Smooth muscle cell (in vitro differentiated cells): ENCODE measurements at regions not wholly inside any gene's neighbourhood (a gene's known extent, or its start where the extent isn't known, plus 50 kb on each side); places are given as distances from the start of the nearest gene placed in this dataset.

Source experiments
- DNase-seq: peaks from one replicate; lab custom pipeline; 2025; ENCODE audit not compliant: unreplicated experiment; lab: John Stamatoyannopoulos, UW
- H2AFZ ChIP-seq: fragments of 200-600 bp; sonication (generic); 2 replicates; pipeline ENCODE4 v1.6.0; 2016; ENCODE audit warnings: antibody characterized with exemption, low read depth, mild to moderate bottlenecking
- H3F3A ChIP-seq: fragments of 200-600 bp; sonication (generic); 2 replicates; pipeline ENCODE4 v1.6.0; 2017; ENCODE audit warnings: antibody characterized with exemption, low read depth
- H3K27ac ChIP-seq: fragments of 200-600 bp; sonication (generic); 2 replicates; pipeline ENCODE4 v1.5.1; 2016; ENCODE audit warnings: low read depth, mild to moderate bottlenecking
- H3K27me3 ChIP-seq: fragments of 200-600 bp; sonication (generic); 2 replicates; pipeline ENCODE4 v1.6.1; 2016; ENCODE audit warnings: low read depth, mild to moderate bottlenecking
- H3K36me3 ChIP-seq: fragments of 200-600 bp; sonication (generic); 2 replicates; pipeline ENCODE4 v1.5.1; 2016; ENCODE audit warnings: low read depth
- H3K4me1 ChIP-seq: fragments of 200-600 bp; sonication (generic); 2 replicates; pipeline ENCODE4 v1.5.1; 2016; ENCODE audit warnings: low read depth
- H3K4me2 ChIP-seq: fragments of 200-600 bp; sonication (generic); 2 replicates; pipeline ENCODE4 v1.6.0; 2016; ENCODE audit warnings: mild to moderate bottlenecking
- H3K4me3 ChIP-seq: fragments of 200-600 bp; sonication (generic); 2 replicates; pipeline ENCODE4 v1.5.1; 2016; ENCODE audit warnings: mild to moderate bottlenecking
- H3K79me2 ChIP-seq: fragments of 200-600 bp; sonication (generic); 2 replicates; pipeline ENCODE4 v1.6.0; 2016; ENCODE audit warnings: low read depth, mild to moderate bottlenecking
- H3K9ac ChIP-seq: fragments of 200-600 bp; sonication (generic); 2 replicates; pipeline ENCODE4 v1.6.0; 2016; ENCODE audit warnings: low read depth
- H3K9me3 ChIP-seq: fragments of 200-600 bp; sonication (generic); replicated peaks from 2 replicates; pipeline ENCODE4 v1.5.1; 2016; ENCODE audit warnings: low read depth
- H4K20me1 ChIP-seq: fragments of 200-600 bp; sonication (generic); 2 replicates; pipeline ENCODE4 v1.6.0; 2016; ENCODE audit warnings: low read depth
- WGBS: methylation state at CpG from one replicate; pipeline ENCODE4 v1.1.7; 2016; ENCODE audit warnings: low lambda C conversion rate; 5-methylcytosine and 5-hydroxymethylcytosine counted together
- TF ChIP-seq, protein P1 (sequence below): fragments of 200-600 bp; sonication (generic); IDR thresholded peaks from 2 replicates; pipeline ENCODE4 v1.5.1; 2017; ENCODE audit warnings: borderline replicate concordance, mild to moderate bottlenecking, antibody characterized with exemption; ENCODE audit not compliant: insufficient read depth, poor library complexity, severe bottlenecking

DNA sequence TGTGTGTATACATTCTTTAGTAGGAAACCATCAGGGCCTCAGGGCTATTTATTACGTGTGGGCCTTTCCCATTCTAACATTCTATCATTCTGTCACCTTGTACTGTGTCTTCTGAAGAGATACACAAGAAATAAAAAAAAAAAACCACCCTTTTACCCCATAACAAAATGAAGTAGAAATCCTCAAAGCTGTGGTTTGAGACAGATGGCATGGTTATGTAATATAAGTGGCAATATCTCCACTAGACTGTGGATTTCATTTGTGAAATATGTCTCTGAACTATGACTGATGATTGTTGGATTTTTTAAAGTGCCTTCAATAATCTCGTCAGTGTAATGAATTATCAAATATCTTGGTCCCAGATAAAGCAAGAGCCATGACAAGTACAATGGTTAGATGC lies 150.0 kb upstream of the BLID start:
- no peak overlapping the region for H3K4me3 ChIP-seq
- no peaks in the 10 kb centered on the region for H3K9me3 ChIP-seq
- H3K27me3 ChIP-seq: no peaks in the 10 kb centered on the region
- no peaks in the 10 kb centered on the region for H3F3A ChIP-seq
- H3K4me1 ChIP-seq: no peaks in the 10 kb centered on the region
- WGBS: 86% methylated on average over 2 of the region's 2 CpGs
- TF ChIP-seq, protein P1, sequence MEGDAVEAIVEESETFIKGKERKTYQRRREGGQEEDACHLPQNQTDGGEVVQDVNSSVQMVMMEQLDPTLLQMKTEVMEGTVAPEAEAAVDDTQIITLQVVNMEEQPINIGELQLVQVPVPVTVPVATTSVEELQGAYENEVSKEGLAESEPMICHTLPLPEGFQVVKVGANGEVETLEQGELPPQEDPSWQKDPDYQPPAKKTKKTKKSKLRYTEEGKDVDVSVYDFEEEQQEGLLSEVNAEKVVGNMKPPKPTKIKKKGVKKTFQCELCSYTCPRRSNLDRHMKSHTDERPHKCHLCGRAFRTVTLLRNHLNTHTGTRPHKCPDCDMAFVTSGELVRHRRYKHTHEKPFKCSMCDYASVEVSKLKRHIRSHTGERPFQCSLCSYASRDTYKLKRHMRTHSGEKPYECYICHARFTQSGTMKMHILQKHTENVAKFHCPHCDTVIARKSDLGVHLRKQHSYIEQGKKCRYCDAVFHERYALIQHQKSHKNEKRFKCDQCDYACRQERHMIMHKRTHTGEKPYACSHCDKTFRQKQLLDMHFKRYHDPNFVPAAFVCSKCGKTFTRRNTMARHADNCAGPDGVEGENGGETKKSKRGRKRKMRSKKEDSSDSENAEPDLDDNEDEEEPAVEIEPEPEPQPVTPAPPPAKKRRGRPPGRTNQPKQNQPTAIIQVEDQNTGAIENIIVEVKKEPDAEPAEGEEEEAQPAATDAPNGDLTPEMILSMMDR: no peak
- no peak overlapping the region for H3K4me2 ChIP-seq
- no peak overlapping the region for H3K9ac ChIP-seq
- no peaks in the 10 kb centered on the region for H3K36me3 ChIP-seq
- H3K79me2 ChIP-seq: no peaks in the 10 kb centered on the region
- H3K27ac ChIP-seq: no peak overlapping the region
- no peaks in the 10 kb centered on the region for H4K20me1 ChIP-seq
- no peak for DNase-seq
- no peak overlapping the region for H2AFZ ChIP-seq

DNA sequence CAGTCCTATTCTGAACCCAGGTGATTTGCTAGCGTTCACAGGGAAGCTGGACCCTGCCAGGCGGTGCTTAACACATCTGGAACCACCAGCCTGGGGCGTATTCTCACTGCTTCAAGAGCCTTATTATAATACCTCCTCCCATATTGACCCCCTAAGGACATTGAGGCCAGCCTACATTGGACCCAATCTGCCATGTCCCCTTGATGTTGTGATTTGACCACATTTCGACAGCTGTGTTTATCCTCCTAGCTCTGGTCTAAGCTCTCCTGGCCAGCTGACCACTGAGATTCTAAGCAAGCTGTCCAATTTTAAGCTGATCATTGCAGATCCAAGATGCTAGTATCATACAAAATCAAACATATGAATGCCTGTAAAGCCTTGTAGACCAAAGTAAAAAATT lies 148.1 kb upstream of the BLID start:
- H3K4me3 ChIP-seq: no peak overlapping the region
- DNase-seq: no peak
- TF ChIP-seq, protein P1: no peak
- H3K36me3 ChIP-seq: no peaks in the 10 kb centered on the region
- H3F3A ChIP-seq: no peaks in the 10 kb centered on the region
- WGBS: 96% methylated on average over 4 of the region's 4 CpGs
- no peaks in the 10 kb centered on the region for H3K4me1 ChIP-seq
- no peaks in the 10 kb centered on the region for H4K20me1 ChIP-seq
- no peak overlapping the region for H3K27ac ChIP-seq
- no peaks in the 10 kb centered on the region for H3K27me3 ChIP-seq
- no peaks in the 10 kb centered on the region for H3K79me2 ChIP-seq
- no peak overlapping the region for H2AFZ ChIP-seq
- no peak overlapping the region for H3K9ac ChIP-seq
- H3K4me2 ChIP-seq: no peak overlapping the region
- H3K9me3 ChIP-seq: no peaks in the 10 kb centered on the region

DNA sequence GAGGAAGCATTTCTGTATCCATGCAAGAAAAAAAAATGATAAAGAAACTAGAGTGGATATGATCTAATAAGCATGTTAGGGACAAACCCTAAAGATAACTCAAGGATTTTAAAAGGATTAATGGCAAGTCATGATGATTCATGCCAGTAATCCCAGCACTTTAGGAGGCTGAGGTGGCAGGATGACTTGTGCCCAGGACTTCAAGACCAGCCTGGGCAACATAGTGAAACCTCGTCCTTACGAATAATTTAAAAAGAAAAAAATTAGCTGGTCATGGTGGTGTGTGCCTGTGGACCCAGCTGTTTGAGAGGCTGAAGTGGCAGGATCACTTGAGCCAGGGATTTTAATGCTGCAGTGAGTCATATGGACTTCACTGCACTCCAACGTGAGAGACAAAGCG lies 145.5 kb upstream of the BLID start:
- peak overlapping the region; percentile 27 for H3K4me2 ChIP-seq
- no peak for DNase-seq
- H3F3A ChIP-seq: no peaks in the 10 kb centered on the region
- H3K4me3 ChIP-seq: no peak overlapping the region
- 41% methylated on average over 4 of the region's 4 CpGs for whole genome bisulfite sequencing
- peak overlapping the region; percentile 35 for H3K27ac ChIP-seq
- no peak overlapping the region for H2AFZ ChIP-seq
- no peaks in the 10 kb centered on the region for H3K4me1 ChIP-seq
- H3K9me3 ChIP-seq: no peaks in the 10 kb centered on the region
- H3K27me3 ChIP-seq: no peaks in the 10 kb centered on the region
- H3K36me3 ChIP-seq: no peaks in the 10 kb centered on the region
- H4K20me1 ChIP-seq: no peaks in the 10 kb centered on the region
- no peak overlapping the region for H3K9ac ChIP-seq
- no peaks in the 10 kb centered on the region for H3K79me2 ChIP-seq
- TF ChIP-seq, protein P1: no peak

- H2AFZ ChIP-seq: no peak overlapping the region
- no peak overlapping the region for H3K4me3 ChIP-seq
- H3K36me3 ChIP-seq: no peaks in the 10 kb centered on the region
- 95% methylated on average over 7 of the region's 7 CpGs for WGBS
- H3K79me2 ChIP-seq: no peaks in the 10 kb centered on the region
- H3K9me3 ChIP-seq: no peaks in the 10 kb centered on the region
- H3F3A ChIP-seq: no peaks in the 10 kb centered on the region
- no peak overlapping the region for H3K9ac ChIP-seq
- H4K20me1 ChIP-seq: no peaks in the 10 kb centered on the region
- DNase-seq: no peak
- no peaks in the 10 kb centered on the region for H3K4me1 ChIP-seq
- H3K27me3 ChIP-seq: no peaks in the 10 kb centered on the region
- TF ChIP-seq, protein P1: no peak
- H3K4me2 ChIP-seq: no peak overlapping the region
- no peak overlapping the region for H3K27ac ChIP-seq
These were observed 143.3 kb upstream of the BLID start for GRCh38 chr11:122259195-122259821.
